ENCODE measurements at regions not wholly inside any gene's neighbourhood (a gene's known extent, or its start where the extent isn't known, plus 50 kb on each side); places are given as distances from the start of the nearest gene placed in this dataset.

DNA sequence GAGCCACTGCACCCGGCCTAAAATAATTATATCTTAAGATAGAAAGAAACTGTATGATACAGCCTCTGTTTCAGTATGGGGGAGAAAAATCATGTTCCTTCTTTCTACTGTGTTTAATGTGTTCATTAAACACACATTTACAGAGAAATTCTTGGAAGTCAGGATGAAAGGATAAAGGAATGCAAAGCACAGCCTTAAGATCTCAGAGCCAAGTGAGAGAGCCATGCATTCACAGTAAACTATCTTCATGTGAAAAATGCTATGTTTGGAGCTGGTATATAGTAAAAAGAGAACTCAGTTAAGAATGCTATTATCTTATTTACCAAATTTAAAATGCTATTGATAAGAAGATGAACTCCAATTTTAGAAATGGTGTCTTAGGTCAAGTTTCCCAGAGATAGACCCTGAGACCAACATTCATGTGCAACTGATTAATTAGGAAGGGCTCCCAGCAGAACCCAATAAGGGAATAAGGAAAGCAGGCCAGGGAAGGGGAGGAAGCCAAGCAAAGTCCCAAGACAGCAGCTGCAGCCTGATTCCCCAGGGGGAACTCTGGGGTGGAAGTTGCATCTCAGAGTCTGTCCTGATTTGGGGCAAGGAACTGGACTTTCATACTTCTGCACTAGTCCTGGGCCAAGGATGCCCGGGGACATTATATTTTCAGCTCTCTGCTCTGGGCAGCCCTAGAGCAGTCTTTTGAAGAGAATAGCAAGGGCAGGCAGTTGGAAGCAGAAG lies 130.0 kb upstream of the ZNF648 start (continued):
- TF ChIP-seq, protein P1, sequence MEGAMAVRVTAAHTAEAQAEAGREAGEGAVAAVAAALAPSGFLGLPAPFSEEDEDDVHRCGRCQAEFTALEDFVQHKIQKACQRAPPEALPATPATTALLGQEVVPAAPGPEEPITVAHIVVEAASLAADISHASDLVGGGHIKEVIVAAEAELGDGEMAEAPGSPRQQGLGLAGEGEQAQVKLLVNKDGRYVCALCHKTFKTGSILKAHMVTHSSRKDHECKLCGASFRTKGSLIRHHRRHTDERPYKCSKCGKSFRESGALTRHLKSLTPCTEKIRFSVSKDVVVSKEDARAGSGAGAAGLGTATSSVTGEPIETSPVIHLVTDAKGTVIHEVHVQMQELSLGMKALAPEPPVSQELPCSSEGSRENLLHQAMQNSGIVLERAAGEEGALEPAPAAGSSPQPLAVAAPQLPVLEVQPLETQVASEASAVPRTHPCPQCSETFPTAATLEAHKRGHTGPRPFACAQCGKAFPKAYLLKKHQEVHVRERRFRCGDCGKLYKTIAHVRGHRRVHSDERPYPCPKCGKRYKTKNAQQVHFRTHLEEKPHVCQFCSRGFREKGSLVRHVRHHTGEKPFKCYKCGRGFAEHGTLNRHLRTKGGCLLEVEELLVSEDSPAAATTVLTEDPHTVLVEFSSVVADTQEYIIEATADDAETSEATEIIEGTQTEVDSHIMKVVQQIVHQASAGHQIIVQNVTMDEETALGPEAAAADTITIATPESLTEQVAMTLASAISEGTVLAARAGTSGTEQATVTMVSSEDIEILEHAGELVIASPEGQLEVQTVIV (CRISPR knock-in tag; IDR thresholded peaks at IDR 0.05; ENCODE audit: borderline replicate concordance) = no peak
- TF ChIP-seq BRF1 (IDR thresholded peaks at IDR 0.05; ENCODE audit: borderline replicate concordance, extremely low read depth, insufficient read length) = no peak
- no peak for TF ChIP-seq GABPB1 (CRISPR knock-in tag; IDR thresholded peaks at IDR 0.05)
- TF ChIP-seq, protein P2, sequence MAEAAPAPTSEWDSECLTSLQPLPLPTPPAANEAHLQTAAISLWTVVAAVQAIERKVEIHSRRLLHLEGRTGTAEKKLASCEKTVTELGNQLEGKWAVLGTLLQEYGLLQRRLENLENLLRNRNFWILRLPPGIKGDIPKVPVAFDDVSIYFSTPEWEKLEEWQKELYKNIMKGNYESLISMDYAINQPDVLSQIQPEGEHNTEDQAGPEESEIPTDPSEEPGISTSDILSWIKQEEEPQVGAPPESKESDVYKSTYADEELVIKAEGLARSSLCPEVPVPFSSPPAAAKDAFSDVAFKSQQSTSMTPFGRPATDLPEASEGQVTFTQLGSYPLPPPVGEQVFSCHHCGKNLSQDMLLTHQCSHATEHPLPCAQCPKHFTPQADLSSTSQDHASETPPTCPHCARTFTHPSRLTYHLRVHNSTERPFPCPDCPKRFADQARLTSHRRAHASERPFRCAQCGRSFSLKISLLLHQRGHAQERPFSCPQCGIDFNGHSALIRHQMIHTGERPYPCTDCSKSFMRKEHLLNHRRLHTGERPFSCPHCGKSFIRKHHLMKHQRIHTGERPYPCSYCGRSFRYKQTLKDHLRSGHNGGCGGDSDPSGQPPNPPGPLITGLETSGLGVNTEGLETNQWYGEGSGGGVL (CRISPR knock-in tag; IDR thresholded peaks at IDR 0.05) = no peak
- no peak for TF ChIP-seq HNRNPUL1 (IDR thresholded peaks at IDR 0.05; ENCODE audit: low read length)
- no peak for TF ChIP-seq SAFB (IDR thresholded peaks at IDR 0.05; ENCODE audit: borderline replicate concordance, low read depth, low read length)
- TF ChIP-seq MIER1 (IDR thresholded peaks at IDR 0.05; ENCODE audit: low read depth) = no peak
- no peak for TF ChIP-seq KAT7 (CRISPR knock-in tag; IDR thresholded peaks at IDR 0.05; ENCODE audit: borderline replicate concordance)
- TF ChIP-seq U2AF2 (optimal IDR thresholded peaks at IDR 0.05; ENCODE audit: low read depth, low read length) = no peak
- TF ChIP-seq TSC22D4 (tag; IDR thresholded peaks at IDR 0.05) = no peak
- no peak for TF ChIP-seq RB1 (IDR thresholded peaks at IDR 0.05; ENCODE audit: low read depth)
- no peak for TF ChIP-seq ARHGAP35 (IDR thresholded peaks at IDR 0.05; ENCODE audit: partially characterized antibody)
- TF ChIP-seq, protein P3, sequence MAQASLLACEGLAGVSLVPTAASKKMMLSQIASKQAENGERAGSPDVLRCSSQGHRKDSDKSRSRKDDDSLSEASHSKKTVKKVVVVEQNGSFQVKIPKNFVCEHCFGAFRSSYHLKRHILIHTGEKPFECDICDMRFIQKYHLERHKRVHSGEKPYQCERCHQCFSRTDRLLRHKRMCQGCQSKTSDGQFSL (CRISPR knock-in tag; IDR thresholded peaks at IDR 0.05) = no peak
- TF ChIP-seq, protein P3 (tag; IDR thresholded peaks at IDR 0.05) = no peak
- TF ChIP-seq, protein P4, sequence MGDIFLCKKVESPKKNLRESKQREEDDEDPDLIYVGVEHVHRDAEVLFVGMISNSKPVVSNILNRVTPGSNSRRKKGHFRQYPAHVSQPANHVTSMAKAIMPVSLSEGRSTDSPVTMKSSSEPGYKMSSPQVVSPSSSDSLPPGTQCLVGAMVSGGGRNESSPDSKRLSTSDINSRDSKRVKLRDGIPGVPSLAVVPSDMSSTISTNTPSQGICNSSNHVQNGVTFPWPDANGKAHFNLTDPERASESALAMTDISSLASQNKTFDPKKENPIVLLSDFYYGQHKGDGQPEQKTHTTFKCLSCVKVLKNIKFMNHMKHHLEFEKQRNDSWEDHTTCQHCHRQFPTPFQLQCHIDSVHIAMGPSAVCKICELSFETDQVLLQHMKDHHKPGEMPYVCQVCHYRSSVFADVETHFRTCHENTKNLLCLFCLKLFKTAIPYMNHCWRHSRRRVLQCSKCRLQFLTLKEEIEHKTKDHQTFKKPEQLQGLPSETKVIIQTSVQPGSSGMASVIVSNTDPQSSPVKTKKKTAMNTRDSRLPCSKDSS (IDR thresholded peaks at IDR 0.05; ENCODE audit: low read depth, partially characterized antibody) = no peak

All from K562 (cell line).